Vagina (tissue), 2 donors: ENCODE measurements at regions not wholly inside any gene's neighbourhood (a gene's known extent, or its start where the extent isn't known, plus 50 kb on each side); places are given as distances from the start of the nearest gene placed in this dataset.

Experiments used
- CTCF ChIP-seq, 3 experiments: fragments of 450-650 bp in 2 of 3; fragments of 200-600 bp in 1 of 3; sonication (generic) in 1 of 3; IDR thresholded peaks; one replicate each; pipeline ENCODE4 v1.5.1; 2017 to 2019; ENCODE audit warnings: antibody characterized with exemption in 3 of 3, mild to moderate bottlenecking in 2 of 3, moderate library complexity in 2 of 3
- POLR2A ChIP-seq, 2 donors: fragments of 450-650 bp; IDR thresholded peaks; one replicate each; pipeline ENCODE4 v1.6.1; 2017; ENCODE audit warnings: antibody characterized with exemption in 2 of 2, mild to moderate bottlenecking in 2 of 2, moderate library complexity in 2 of 2

- TF ChIP-seq CTCF (IDR thresholded peaks at IDR 0.05) (no peak), POLR2A (IDR thresholded peaks at IDR 0.05) (no peak)
Observed at GRCh38 chr9:95385521-95385920, 68.0 kb upstream of the FANCC start.
